IPS-20b (cell line): ENCODE measurements at regions not wholly inside any gene's neighbourhood (a gene's known extent, or its start where the extent isn't known, plus 50 kb on each side); places are given as distances from the start of the nearest gene placed in this dataset.
"Not testable (repeated sequence)": the region's sequence is repeated elsewhere in the genome, so short reads cannot be mapped to it uniquely, and the experiment has no call there.

Source experiments
- H3K27ac ChIP-seq: one replicate; pipeline ENCODE4 v1.5.1; 2013; ENCODE audit warnings: low read length
- H3K27me3 ChIP-seq: 2 replicates; pipeline ENCODE4 v1.6.1; 2013; ENCODE audit warnings: mild to moderate bottlenecking, low read length, inconsistent platforms; ENCODE audit not compliant: insufficient read depth
- H3K36me3 ChIP-seq: 2 replicates; pipeline ENCODE4 v1.6.1; 2013; ENCODE audit warnings: low read depth, mild to moderate bottlenecking, inconsistent platforms, low read length, moderate library complexity; ENCODE audit not compliant: insufficient read depth
- H3K4me1 ChIP-seq: 2 replicates; pipeline ENCODE4 v1.6.1; 2013; ENCODE audit warnings: mild to moderate bottlenecking, control low read depth, inconsistent platforms, low read length, moderate library complexity; ENCODE audit not compliant: insufficient read depth
- H3K4me3 ChIP-seq: 2 replicates; pipeline ENCODE4 v1.5.1; 2013; ENCODE audit warnings: mild to moderate bottlenecking, low read length, inconsistent platforms
- H3K9ac ChIP-seq: 2 replicates; pipeline ENCODE4 v1.6.1; 2013; ENCODE audit warnings: low read depth, mild to moderate bottlenecking, inconsistent platforms, low read length, moderate library complexity
- H3K9me3 ChIP-seq: 2 replicates; pipeline ENCODE4 v1.6.1; 2013; ENCODE audit warnings: mild to moderate bottlenecking, low read depth, low read length, inconsistent platforms; ENCODE audit not compliant: insufficient read depth

GRCh38 chr12:92381856-92382255, 236.2 kb upstream of the BTG1 start:
- Histone ChIP-seq H3K27me3 (no peaks in the 10 kb centered on the region), H3K36me3 (no peaks in the 10 kb centered on the region), H3K27ac (no peak overlapping the region), H3K9me3 (no peaks in the 10 kb centered on the region), H3K4me3 (no peak overlapping the region), H3K9ac (no peak overlapping the region), H3K4me1 (no peaks in the 10 kb centered on the region)

GRCh38 chr12:92378682-92379479, 233.2 kb upstream of the BTG1 start:
- no peak overlapping the region for H3K4me3 ChIP-seq
- H3K9ac ChIP-seq: no peak overlapping the region
- H3K27me3 ChIP-seq: no peaks in the 10 kb centered on the region
- H3K36me3 ChIP-seq: no peaks in the 10 kb centered on the region
- H3K27ac ChIP-seq: no peak overlapping the region
- no peaks in the 10 kb centered on the region for H3K9me3 ChIP-seq
- no peaks in the 10 kb centered on the region for H3K4me1 ChIP-seq

GRCh38 chr12:92375504-92375903, 229.9 kb upstream of the BTG1 start:
- not testable (repeated sequence) for H3K9ac ChIP-seq, H3K4me1 ChIP-seq, H3K27ac ChIP-seq, H3K36me3 ChIP-seq, H3K4me3 ChIP-seq, H3K9me3 ChIP-seq, H3K27me3 ChIP-seq

GRCh38 chr12:92370828-92371227, 225.2 kb upstream of the BTG1 start:
- Histone ChIP-seq H3K36me3 (no peaks in the 10 kb centered on the region), H3K9me3 (no peaks in the 10 kb centered on the region), H3K27me3 (no peaks in the 10 kb centered on the region), H3K9ac (no peak overlapping the region), H3K4me1 (no peaks in the 10 kb centered on the region), H3K27ac (no peak overlapping the region), H3K4me3 (no peak overlapping the region)

GRCh38 chr12:92369636-92370035, 224.0 kb upstream of the BTG1 start:
- no peaks in the 10 kb centered on the region for H3K36me3 ChIP-seq
- no peak overlapping the region for H3K27ac ChIP-seq
- no peaks in the 10 kb centered on the region for H3K9me3 ChIP-seq
- H3K4me1 ChIP-seq: peaks cover 3% of the 10 kb centered on the region; the same call in 1 of the 2 replicates
- no peak overlapping the region for H3K9ac ChIP-seq
- no peaks in the 10 kb centered on the region for H3K27me3 ChIP-seq
- no peak overlapping the region for H3K4me3 ChIP-seq

- H3K27ac ChIP-seq: no peak overlapping the region
- no peaks in the 10 kb centered on the region for H3K9me3 ChIP-seq
- H3K9ac ChIP-seq: no peak overlapping the region
- peaks cover 4% of the 10 kb centered on the region; the same call in 1 of the 2 replicates for H3K4me1 ChIP-seq
- no peak overlapping the region for H3K4me3 ChIP-seq
- H3K36me3 ChIP-seq: no peaks in the 10 kb centered on the region
- no peaks in the 10 kb centered on the region for H3K27me3 ChIP-seq
Observed at GRCh38 chr12:92369056-92369455, 223.4 kb upstream of the BTG1 start.

- Histone ChIP-seq H3K4me1 (peaks cover 9% of the 10 kb centered on the region; the same call in 1 of the 2 replicates), H3K4me3 (no peak overlapping the region), H3K9me3 (no peaks in the 10 kb centered on the region), H3K27me3 (no peaks in the 10 kb centered on the region), H3K9ac (no peak overlapping the region), H3K27ac (no peak overlapping the region), H3K36me3 (no peaks in the 10 kb centered on the region)
Observed at GRCh38 chr12:92365836-92366235, 220.2 kb upstream of the BTG1 start.

- Histone ChIP-seq H3K36me3 (no peaks in the 10 kb centered on the region), H3K9ac (no peak overlapping the region), H3K27me3 (no peaks in the 10 kb centered on the region), H3K4me3 (no peak overlapping the region), H3K9me3 (no peaks in the 10 kb centered on the region), H3K27ac (no peak overlapping the region), H3K4me1 (peaks cover 9% of the 10 kb centered on the region; the same call in 1 of the 2 replicates)
Observed at GRCh38 chr12:92365333-92365732, 219.7 kb upstream of the BTG1 start.

- peaks cover 9% of the 10 kb centered on the region; the same call in 1 of the 2 replicates for H3K4me1 ChIP-seq
- no peaks in the 10 kb centered on the region for H3K36me3 ChIP-seq
- no peak overlapping the region for H3K9ac ChIP-seq
- H3K27ac ChIP-seq: no peak overlapping the region
- no peaks in the 10 kb centered on the region for H3K27me3 ChIP-seq
- no peak overlapping the region for H3K4me3 ChIP-seq
- no peaks in the 10 kb centered on the region for H3K9me3 ChIP-seq
Observed at GRCh38 chr12:92363295-92364146, 217.9 kb upstream of the BTG1 start.

- Histone ChIP-seq H3K9ac (no peak overlapping the region), H3K27me3 (no peaks in the 10 kb centered on the region), H3K4me1 (peaks cover 9% of the 10 kb centered on the region; the same call in 1 of the 2 replicates), H3K27ac (no peak overlapping the region), H3K36me3 (no peaks in the 10 kb centered on the region), H3K9me3 (no peaks in the 10 kb centered on the region), H3K4me3 (no peak overlapping the region)
Observed at GRCh38 chr12:92362785-92363184, 217.1 kb upstream of the BTG1 start.

- Histone ChIP-seq H3K4me3 (no peak overlapping the region), H3K9me3 (no peaks in the 10 kb centered on the region), H3K9ac (no peak overlapping the region), H3K36me3 (no peaks in the 10 kb centered on the region), H3K27ac (no peak overlapping the region), H3K4me1 (peaks cover 9% of the 10 kb centered on the region; the same call in 1 of the 2 replicates), H3K27me3 (no peaks in the 10 kb centered on the region)
Observed at GRCh38 chr12:92362126-92362525, 216.5 kb upstream of the BTG1 start.

GRCh38 chr12:92360543-92360942, 214.9 kb upstream of the BTG1 start:
- no peaks in the 10 kb centered on the region for H3K36me3 ChIP-seq
- no peaks in the 10 kb centered on the region for H3K27me3 ChIP-seq
- H3K4me3 ChIP-seq: no peak overlapping the region
- H3K27ac ChIP-seq: no peak overlapping the region
- peaks cover 9% of the 10 kb centered on the region; the same call in 1 of the 2 replicates for H3K4me1 ChIP-seq
- no peaks in the 10 kb centered on the region for H3K9me3 ChIP-seq
- H3K9ac ChIP-seq: no peak overlapping the region
